ENCODE measurements at regions not wholly inside any gene's neighbourhood (a gene's known extent, or its start where the extent isn't known, plus 50 kb on each side); places are given as distances from the start of the nearest gene placed in this dataset.

- Histone ChIP-seq H3K27ac (no peak overlapping the region), H3K9me3 (no peaks in the 10 kb centered on the region), H3K27me3 (no peaks in the 10 kb centered on the region), H3K4me1 (no peaks in the 10 kb centered on the region), H3K4me3 (no peak overlapping the region), H3K36me3 (no peaks in the 10 kb centered on the region)
- no peak for TF ChIP-seq CTCF (IDR thresholded peaks at IDR 0.05)
- no peak for DNase-seq (ENCODE audit: low spot score)
Observed at GRCh38 chr5:2143088-2143487, 260.4 kb upstream of the IRX4 start.

- no peak overlapping the region for H3K27ac ChIP-seq
- H3K4me1 ChIP-seq = no peaks in the 10 kb centered on the region
- no peak overlapping the region for H3K4me3 ChIP-seq
- TF ChIP-seq CTCF (IDR thresholded peaks at IDR 0.05) = no peak
- no peaks in the 10 kb centered on the region for H3K36me3 ChIP-seq
- no peak for DNase-seq (ENCODE audit: low spot score)
- no peaks in the 10 kb centered on the region for H3K9me3 ChIP-seq
- no peaks in the 10 kb centered on the region for H3K27me3 ChIP-seq
Observed at GRCh38 chr5:2142456-2142954, 259.8 kb upstream of the IRX4 start.

GRCh38 chr5:2141254-2142000 is 258.7 kb upstream of the IRX4 start:
- no peak overlapping the region for H3K4me3 ChIP-seq
- no peak overlapping the region for H3K27ac ChIP-seq
- H3K36me3 ChIP-seq = no peaks in the 10 kb centered on the region
- H3K27me3 ChIP-seq = no peaks in the 10 kb centered on the region
- no peak for DNase-seq (ENCODE audit: low spot score)
- TF ChIP-seq CTCF (IDR thresholded peaks at IDR 0.05) = no peak
- H3K9me3 ChIP-seq = no peaks in the 10 kb centered on the region
- no peaks in the 10 kb centered on the region for H3K4me1 ChIP-seq

GRCh38 chr5:2140501-2141175 is 257.9 kb upstream of the IRX4 start:
- H3K27me3 ChIP-seq = no peaks in the 10 kb centered on the region
- no peaks in the 10 kb centered on the region for H3K4me1 ChIP-seq
- no peak for DNase-seq (ENCODE audit: low spot score)
- no peaks in the 10 kb centered on the region for H3K36me3 ChIP-seq
- no peaks in the 10 kb centered on the region for H3K9me3 ChIP-seq
- TF ChIP-seq CTCF (IDR thresholded peaks at IDR 0.05) = no peak
- H3K4me3 ChIP-seq = no peak overlapping the region
- no peak overlapping the region for H3K27ac ChIP-seq

- Histone ChIP-seq H3K4me1 (peaks cover 0 to 6% of the 10 kb centered on the region in 2 donors), H3K27ac (no peak overlapping the region), H3K36me3 (no peaks in the 10 kb centered on the region), H3K9me3 (no peaks in the 10 kb centered on the region), H3K4me3 (no peak overlapping the region), H3K27me3 (no peaks in the 10 kb centered on the region)
- no peak for DNase-seq (ENCODE audit: low spot score)
- TF ChIP-seq CTCF (IDR thresholded peaks at IDR 0.05) = no peak
Observed at GRCh38 chr5:2139478-2139877, 256.8 kb upstream of the IRX4 start.
